ENCODE measurements at regions not wholly inside any gene's neighbourhood (a gene's known extent, or its start where the extent isn't known, plus 50 kb on each side); places are given as distances from the start of the nearest gene placed in this dataset.

- TF ChIP-seq CTCF (IDR thresholded peaks at IDR 0.05): no peak
- no peak for TF ChIP-seq POLR2AphosphoS5 (IDR thresholded peaks at IDR 0.05)
Measured at GRCh38 chr10:21087476-21087875, 190.4 kb upstream of the NEBL start.

All from breast epithelium (tissue), 3 donors.